ENCODE measurements at regions not wholly inside any gene's neighbourhood (a gene's known extent, or its start where the extent isn't known, plus 50 kb on each side); places are given as distances from the start of the nearest gene placed in this dataset.
A peak's percentile ranks its signal among the peaks of the same experiment; 100 is the strongest.

DNA sequence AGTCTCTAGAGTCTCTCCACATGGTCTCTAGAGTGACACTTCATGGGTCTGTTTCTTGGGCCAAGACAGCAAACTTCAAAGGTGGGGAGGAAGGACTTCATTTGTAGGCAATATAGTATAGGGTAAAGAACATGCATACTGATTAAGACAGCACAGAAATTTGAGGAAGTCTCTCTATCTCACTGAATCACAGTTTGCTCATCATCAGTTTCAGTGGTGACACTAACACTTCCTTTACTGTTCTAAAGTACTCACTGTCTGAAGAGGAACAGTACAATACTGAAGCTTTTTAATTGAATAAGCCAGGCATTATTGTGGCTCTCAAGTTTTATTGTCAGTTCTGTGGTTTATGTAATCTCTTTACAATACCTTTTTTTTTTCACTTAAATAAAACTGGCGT is 656.4 kb upstream of the CDH8 start:
- Histone ChIP-seq H2AFZ (ENCODE audit: low read length) (no peak overlapping the region), H3K9ac (ENCODE audit: low read length) (no peak overlapping the region), H3K4me1 (ENCODE audit: low read length) (peaks cover 7% of the 10 kb centered on the region; the same call in 1 of the 2 replicates), H3K9me3 (replicated peaks; ENCODE audit: insufficient read depth, low read length) (no peaks in the 10 kb centered on the region), H3K4me2 (ENCODE audit: low read depth, low read length) (no peak overlapping the region), H3K27ac (ENCODE audit: low read length) (no peak overlapping the region), H3F3A (ENCODE audit: insufficient read depth, low read length) (no peaks in the 10 kb centered on the region), H3K79me2 (ENCODE audit: low read length) (no peaks in the 10 kb centered on the region), H3K36me3 (replicated peaks; ENCODE audit: insufficient read depth, low read length) (no peaks in the 10 kb centered on the region), H3K4me3 (ENCODE audit: low read length) (no peak overlapping the region), H4K20me1 (ENCODE audit: insufficient read depth, low read length) (no peaks in the 10 kb centered on the region), H3K9me2 (replicated peaks; ENCODE audit: insufficient read depth, low read length) (no peaks in the 10 kb centered on the region), H3K27me3 (replicated peaks; ENCODE audit: insufficient read depth, low read length) (no peaks in the 10 kb centered on the region)
- TF ChIP-seq EZH2 (optimal IDR thresholded peaks at IDR 0.05; ENCODE audit: low read depth, low read length) (no peak), EZH2phosphoT487 (IDR thresholded peaks at IDR 0.05; ENCODE audit: low read length) (no peak)
- TF ChIP-seq, protein P1, sequence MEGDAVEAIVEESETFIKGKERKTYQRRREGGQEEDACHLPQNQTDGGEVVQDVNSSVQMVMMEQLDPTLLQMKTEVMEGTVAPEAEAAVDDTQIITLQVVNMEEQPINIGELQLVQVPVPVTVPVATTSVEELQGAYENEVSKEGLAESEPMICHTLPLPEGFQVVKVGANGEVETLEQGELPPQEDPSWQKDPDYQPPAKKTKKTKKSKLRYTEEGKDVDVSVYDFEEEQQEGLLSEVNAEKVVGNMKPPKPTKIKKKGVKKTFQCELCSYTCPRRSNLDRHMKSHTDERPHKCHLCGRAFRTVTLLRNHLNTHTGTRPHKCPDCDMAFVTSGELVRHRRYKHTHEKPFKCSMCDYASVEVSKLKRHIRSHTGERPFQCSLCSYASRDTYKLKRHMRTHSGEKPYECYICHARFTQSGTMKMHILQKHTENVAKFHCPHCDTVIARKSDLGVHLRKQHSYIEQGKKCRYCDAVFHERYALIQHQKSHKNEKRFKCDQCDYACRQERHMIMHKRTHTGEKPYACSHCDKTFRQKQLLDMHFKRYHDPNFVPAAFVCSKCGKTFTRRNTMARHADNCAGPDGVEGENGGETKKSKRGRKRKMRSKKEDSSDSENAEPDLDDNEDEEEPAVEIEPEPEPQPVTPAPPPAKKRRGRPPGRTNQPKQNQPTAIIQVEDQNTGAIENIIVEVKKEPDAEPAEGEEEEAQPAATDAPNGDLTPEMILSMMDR (IDR thresholded peaks at IDR 0.05; ENCODE audit: low read length), result no peak
- DNase-seq, result peak; percentile 49

DNA sequence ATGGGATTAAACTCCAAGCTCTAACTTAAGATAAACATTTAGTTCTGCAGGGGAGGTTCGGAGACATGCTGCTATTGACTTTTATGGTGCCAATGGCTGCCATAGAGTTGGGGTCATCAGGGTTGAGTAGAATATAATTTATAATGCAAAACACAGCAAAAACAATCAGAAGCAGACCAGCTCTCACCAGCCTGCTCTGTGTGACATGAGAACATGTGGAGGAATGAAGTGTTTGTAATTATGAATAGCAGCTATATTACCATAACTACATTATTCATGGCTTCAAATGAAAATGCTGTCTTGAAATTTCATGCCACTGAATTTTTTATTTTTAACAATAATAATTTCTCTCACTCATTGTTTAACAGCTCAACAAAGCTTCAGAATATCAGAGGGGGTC is 645.6 kb upstream of the CDH8 start:
- Histone ChIP-seq H4K20me1 (ENCODE audit: insufficient read depth, low read length) (no peaks in the 10 kb centered on the region), H3K36me3 (replicated peaks; ENCODE audit: insufficient read depth, low read length) (no peaks in the 10 kb centered on the region), H3K4me3 (ENCODE audit: low read length) (no peak overlapping the region), H3K9me3 (replicated peaks; ENCODE audit: insufficient read depth, low read length) (no peaks in the 10 kb centered on the region), H3K4me1 (ENCODE audit: low read length) (no peaks in the 10 kb centered on the region), H3K79me2 (ENCODE audit: low read length) (no peaks in the 10 kb centered on the region), H3K9me2 (replicated peaks; ENCODE audit: insufficient read depth, low read length) (no peaks in the 10 kb centered on the region), H3F3A (ENCODE audit: insufficient read depth, low read length) (no peaks in the 10 kb centered on the region), H2AFZ (ENCODE audit: low read length) (no peak overlapping the region), H3K4me2 (ENCODE audit: low read depth, low read length) (no peak overlapping the region), H3K9ac (ENCODE audit: low read length) (no peak overlapping the region), H3K27ac (ENCODE audit: low read length) (no peak overlapping the region), H3K27me3 (replicated peaks; ENCODE audit: insufficient read depth, low read length) (no peaks in the 10 kb centered on the region)
- no peak for DNase-seq
- TF ChIP-seq EZH2phosphoT487 (IDR thresholded peaks at IDR 0.05; ENCODE audit: low read length) (no peak), EZH2 (optimal IDR thresholded peaks at IDR 0.05; ENCODE audit: low read depth, low read length) (no peak)
- TF ChIP-seq, protein P1 (IDR thresholded peaks at IDR 0.05; ENCODE audit: low read length), result no peak

DNA sequence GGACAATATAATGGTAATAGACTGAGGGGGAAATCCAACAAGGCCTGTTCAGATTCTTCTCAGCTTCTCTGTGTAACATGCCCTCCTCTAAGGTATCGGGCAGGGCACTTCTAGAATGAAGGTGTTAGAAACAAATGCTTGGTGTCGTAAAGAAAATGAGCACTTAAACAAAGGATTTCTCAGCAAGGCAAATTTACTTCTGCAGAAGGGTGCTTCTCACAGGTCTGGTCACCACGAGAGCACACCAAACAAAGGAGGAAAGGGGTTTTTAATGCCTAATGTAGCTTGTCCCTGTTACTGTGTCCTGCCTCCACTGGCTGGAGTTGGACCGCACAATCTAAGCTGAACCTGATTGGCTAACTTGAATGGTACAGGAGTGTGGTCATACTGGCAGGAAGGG is 642.6 kb upstream of the CDH8 start:
- Histone ChIP-seq H3K9me2 (replicated peaks; ENCODE audit: insufficient read depth, low read length) (no peaks in the 10 kb centered on the region), H3F3A (ENCODE audit: insufficient read depth, low read length) (no peaks in the 10 kb centered on the region), H3K9me3 (replicated peaks; ENCODE audit: insufficient read depth, low read length) (no peaks in the 10 kb centered on the region), H2AFZ (ENCODE audit: low read length) (no peak overlapping the region), H3K27me3 (replicated peaks; ENCODE audit: insufficient read depth, low read length) (no peaks in the 10 kb centered on the region), H3K4me3 (ENCODE audit: low read length) (no peak overlapping the region), H3K9ac (ENCODE audit: low read length) (no peak overlapping the region), H3K79me2 (ENCODE audit: low read length) (no peaks in the 10 kb centered on the region), H3K4me2 (ENCODE audit: low read depth, low read length) (no peak overlapping the region), H3K27ac (ENCODE audit: low read length) (no peak overlapping the region), H3K4me1 (ENCODE audit: low read length) (no peaks in the 10 kb centered on the region), H4K20me1 (ENCODE audit: insufficient read depth, low read length) (no peaks in the 10 kb centered on the region), H3K36me3 (replicated peaks; ENCODE audit: insufficient read depth, low read length) (no peaks in the 10 kb centered on the region)
- no peak for DNase-seq
- TF ChIP-seq EZH2 (optimal IDR thresholded peaks at IDR 0.05; ENCODE audit: low read depth, low read length) (no peak), EZH2phosphoT487 (IDR thresholded peaks at IDR 0.05; ENCODE audit: low read length) (no peak)
- TF ChIP-seq, protein P1 (IDR thresholded peaks at IDR 0.05; ENCODE audit: low read length), result no peak
